ENCODE measurements at regions not wholly inside any gene's neighbourhood (a gene's known extent, or its start where the extent isn't known, plus 50 kb on each side); places are given as distances from the start of the nearest gene placed in this dataset.

- H3K4me3 ChIP-seq: no peak overlapping the region
- H3K9me3 ChIP-seq: no peaks in the 10 kb centered on the region
- no peak for DNase-seq
- 95 to 97% (median 96%) methylated on average over 6 of the region's 6 CpGs for WGBS, 4 donors
- intact Hi-C loops (cut with DNase I): no loop called here
- no peaks in the 10 kb centered on the region for H3K27me3 ChIP-seq
- TF ChIP-seq POLR2A (IDR thresholded peaks at IDR 0.05): no peak
- TF ChIP-seq CTCF (IDR thresholded peaks at IDR 0.05): no peak
- ATAC-seq: no peak
- no peak overlapping the region for H3K27ac ChIP-seq
- H3K4me1 ChIP-seq: peaks cover 0 to 5% (median 0%) of the 10 kb centered on the region in 12 donors
- no peaks in the 10 kb centered on the region for H3K36me3 ChIP-seq
Observed at GRCh38 chr10:25103703-25104102, 71.1 kb upstream of the GPR158 start.

GRCh38 chr10:25104441-25104840 is 70.4 kb upstream of the GPR158 start:
- intact Hi-C loops (cut with DNase I): no loop called here
- Histone ChIP-seq H3K27me3 (no peaks in the 10 kb centered on the region), H3K9me3 (no peaks in the 10 kb centered on the region), H3K4me3 (no peak overlapping the region), H3K27ac (no peak overlapping the region), H3K36me3 (no peaks in the 10 kb centered on the region), H3K4me1 (peaks cover 0 to 5% (median 0%) of the 10 kb centered on the region in 12 donors)
- 68 to 74% (median 70%) methylated on average over 5 of the region's 5 CpGs for WGBS, 4 donors
- ATAC-seq (no peak), DNase-seq (no peak)
- no peak for TF ChIP-seq POLR2A (IDR thresholded peaks at IDR 0.05)
- TF ChIP-seq CTCF (IDR thresholded peaks at IDR 0.05): no peak

- intact Hi-C loops (cut with DNase I): no loop called here
- DNase-seq: no peak
- Histone ChIP-seq H3K9me3 (no peaks in the 10 kb centered on the region), H3K4me3 (no peak overlapping the region), H3K4me1 (peaks cover 0 to 5% (median 0%) of the 10 kb centered on the region in 12 donors), H3K27me3 (no peaks in the 10 kb centered on the region), H3K36me3 (no peaks in the 10 kb centered on the region), H3K27ac (no peak overlapping the region)
- TF ChIP-seq POLR2A (IDR thresholded peaks at IDR 0.05) (no peak), CTCF (IDR thresholded peaks at IDR 0.05) (no peak)
- 71 to 78% (median 76%) methylated on average over 2 of the region's 2 CpGs for WGBS, 4 donors
- ATAC-seq: no peak
Observed at GRCh38 chr10:25105262-25105661, 69.5 kb upstream of the GPR158 start.

GRCh38 chr10:25105743-25106260 is 69.0 kb upstream of the GPR158 start:
- peaks cover 0 to 5% (median 0%) of the 10 kb centered on the region in 12 donors for H3K4me1 ChIP-seq
- ATAC-seq (no peak), DNase-seq (no peak)
- TF ChIP-seq POLR2A (IDR thresholded peaks at IDR 0.05) (no peak), CTCF (IDR thresholded peaks at IDR 0.05) (no peak)
- no peak overlapping the region for H3K27ac ChIP-seq
- no peaks in the 10 kb centered on the region for H3K36me3 ChIP-seq
- no peak overlapping the region for H3K4me3 ChIP-seq
- no peaks in the 10 kb centered on the region for H3K9me3 ChIP-seq
- intact Hi-C loops (cut with DNase I): no loop called here
- WGBS, 4 donors: 37 to 48% (median 41%) methylated on average over 5 of the region's 5 CpGs
- no peaks in the 10 kb centered on the region for H3K27me3 ChIP-seq
